GM23248 (cell line): ENCODE measurements at regions not wholly inside any gene's neighbourhood (a gene's known extent, or its start where the extent isn't known, plus 50 kb on each side); places are given as distances from the start of the nearest gene placed in this dataset.

Experiments
- DNase-seq: peaks from one replicate; pipeline ENCODE4 v3.0.0-alpha.2; 2015
- H2AFZ ChIP-seq: fragments of 200-600 bp; sonication (generic); 2 replicates; pipeline ENCODE4 v1.6.1; 2016; ENCODE audit warnings: antibody characterized with exemption
- H3F3A ChIP-seq: fragments of 200-600 bp; sonication (generic); 2 replicates; pipeline ENCODE4 v1.6.1; 2016; ENCODE audit warnings: mild to moderate bottlenecking, antibody characterized with exemption, mixed run types; ENCODE audit not compliant: insufficient read depth
- H3K27ac ChIP-seq: fragments of 200-600 bp; sonication (generic); 2 replicates; pipeline ENCODE4 v1.5.1; 2016; ENCODE audit warnings: mild to moderate bottlenecking
- H3K27me3 ChIP-seq: fragments of 200-600 bp; sonication (generic); replicated peaks from 2 replicates; pipeline ENCODE4 v1.6.1; 2016; ENCODE audit warnings: mild to moderate bottlenecking; ENCODE audit not compliant: insufficient read depth
- H3K36me3 ChIP-seq: fragments of 200-600 bp; sonication (generic); 2 replicates; pipeline ENCODE4 v1.6.1; 2016; ENCODE audit warnings: low read depth, mild to moderate bottlenecking
- H3K4me1 ChIP-seq: fragments of 200-600 bp; sonication (generic); 2 replicates; pipeline ENCODE4 v1.6.1; 2016; ENCODE audit warnings: mild to moderate bottlenecking; ENCODE audit not compliant: insufficient read depth
- H3K4me2 ChIP-seq: fragments of 200-600 bp; sonication (generic); one replicate; pipeline ENCODE4 v1.6.1; 2016; ENCODE audit warnings: mild to moderate bottlenecking; ENCODE audit not compliant: unreplicated experiment
- H3K4me3 ChIP-seq: fragments of 200-600 bp; sonication (generic); 2 replicates; pipeline ENCODE4 v1.5.1; 2016; ENCODE audit warnings: mild to moderate bottlenecking
- H3K79me2 ChIP-seq: fragments of 200-600 bp; sonication (generic); 2 replicates; pipeline ENCODE4 v1.6.1; 2016; ENCODE audit warnings: mild to moderate bottlenecking; ENCODE audit not compliant: insufficient read depth
- H3K9ac ChIP-seq: fragments of 200-600 bp; sonication (generic); 2 replicates; pipeline ENCODE4 v1.6.1; 2016; ENCODE audit warnings: mild to moderate bottlenecking
- H3K9me2 ChIP-seq: fragments of 200-600 bp; sonication (generic); 2 replicates; pipeline ENCODE4 v1.6.1; 2016; ENCODE audit warnings: mixed run types, mild to moderate bottlenecking, moderate library complexity; ENCODE audit not compliant: insufficient read depth
- H3K9me3 ChIP-seq: fragments of 200-600 bp; sonication (generic); one replicate; pipeline ENCODE4 v1.6.1; 2017; ENCODE audit warnings: low read depth
- H4K20me1 ChIP-seq: fragments of 200-600 bp; sonication (generic); 2 replicates; pipeline ENCODE4 v1.6.0; 2016; ENCODE audit not compliant: insufficient read depth
- EZH2 ChIP-seq: fragments of 200-600 bp; sonication (generic); IDR thresholded peaks from 2 replicates; pipeline ENCODE4 v1.6.1; 2018; ENCODE audit warnings: antibody characterized with exemption, mild to moderate bottlenecking; ENCODE audit not compliant: insufficient read depth, poor library complexity, severe bottlenecking
- EZH2phosphoT487 ChIP-seq: fragments of 200-600 bp; sonication (generic); IDR thresholded peaks from 2 replicates; pipeline ENCODE4 v1.6.1; 2018; ENCODE audit warnings: antibody characterized with exemption, moderate library complexity, mild to moderate bottlenecking, low read depth; ENCODE audit not compliant: insufficient read depth
- WGBS, 2 experiments: methylation state at CpG; one replicate each; pipeline ENCODE4 v1.1.6; 2015 to 2017; ENCODE audit warnings: low lambda C conversion rate in 2 of 2, low coverage in 1 of 2; ENCODE audit errors: missing lambda C conversion rate in 2 of 2; 5-methylcytosine and 5-hydroxymethylcytosine counted together
- in situ Hi-C: fragments of 300-500 bp; cut with MboI; formaldehyde crosslinking; loops from 2 replicates; pipeline ENCODE4 v1.15.0; 2020

DNA sequence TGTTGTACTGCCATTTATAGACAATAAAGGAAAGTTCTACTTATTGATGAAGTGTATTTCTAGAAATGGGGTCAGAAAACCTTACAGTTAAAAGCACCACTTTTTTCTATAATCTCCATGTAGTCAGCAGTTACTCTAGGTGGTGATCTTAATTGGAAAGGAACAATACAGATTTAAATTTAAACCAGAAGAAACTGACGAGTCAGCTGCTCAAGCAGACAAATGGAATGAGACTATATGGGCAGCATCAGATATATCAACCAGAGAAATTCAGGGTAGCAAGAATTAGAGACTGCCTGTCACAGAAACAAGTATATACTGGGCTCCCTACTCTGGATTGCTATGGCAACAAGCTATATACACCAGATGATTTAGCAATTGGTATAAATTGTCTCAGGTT is 99.6 kb upstream of the SCG2 start:
- no peaks in the 10 kb centered on the region for H3K36me3 ChIP-seq
- no peaks in the 10 kb centered on the region for H3K79me2 ChIP-seq
- no peak overlapping the region for H2AFZ ChIP-seq
- WGBS, 2 experiments = 59% methylated on average over 1 of the region's 1 CpG
- H3K4me2 ChIP-seq = no peak overlapping the region
- no peak overlapping the region for H3K27ac ChIP-seq
- peaks cover 23% of the 10 kb centered on the region for H3F3A ChIP-seq
- DNase-seq = no peak
- in situ Hi-C loops = no loop called here
- no peaks in the 10 kb centered on the region for H4K20me1 ChIP-seq
- H3K9ac ChIP-seq = no peak overlapping the region
- H3K27me3 ChIP-seq = no peaks in the 10 kb centered on the region
- TF ChIP-seq EZH2 = no peak
- TF ChIP-seq EZH2phosphoT487 = no peak
- H3K4me3 ChIP-seq = no peak overlapping the region
- H3K4me1 ChIP-seq = peaks cover 15% of the 10 kb centered on the region
- H3K9me3 ChIP-seq = no peaks in the 10 kb centered on the region
- H3K9me2 ChIP-seq = no peaks in the 10 kb centered on the region

DNA sequence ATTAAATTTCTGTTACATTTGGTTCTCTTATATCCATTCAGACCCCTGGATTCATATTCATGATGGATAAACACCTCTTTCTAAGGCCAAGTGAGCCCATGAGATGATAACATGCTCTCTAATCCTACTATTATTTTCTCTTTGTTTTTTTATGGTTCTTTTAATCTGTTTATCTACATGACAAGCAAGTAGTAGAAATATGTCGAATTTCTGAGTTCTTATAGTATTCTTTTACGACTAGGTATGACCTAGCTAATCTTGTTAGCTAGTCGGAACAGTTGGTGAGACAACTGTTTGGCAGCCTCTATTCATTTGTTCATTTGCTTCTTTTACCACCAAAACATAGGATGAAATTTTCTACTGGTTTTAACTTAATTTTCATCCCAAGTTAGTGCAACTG is 98.1 kb upstream of the SCG2 start:
- H3K9me3 ChIP-seq = no peaks in the 10 kb centered on the region
- DNase-seq = no peak
- H3K9me2 ChIP-seq = no peaks in the 10 kb centered on the region
- no peaks in the 10 kb centered on the region for H3K79me2 ChIP-seq
- no peaks in the 10 kb centered on the region for H4K20me1 ChIP-seq
- H2AFZ ChIP-seq = no peak overlapping the region
- H3K4me1 ChIP-seq = peaks cover 20% of the 10 kb centered on the region
- H3K4me2 ChIP-seq = no peak overlapping the region
- TF ChIP-seq EZH2phosphoT487 (no peak), EZH2 (no peak)
- no peak overlapping the region for H3K27ac ChIP-seq
- no peaks in the 10 kb centered on the region for H3K36me3 ChIP-seq
- H3K4me3 ChIP-seq = no peak overlapping the region
- no peaks in the 10 kb centered on the region for H3K27me3 ChIP-seq
- in situ Hi-C loops = no loop called here
- H3F3A ChIP-seq = peaks cover 31% of the 10 kb centered on the region
- 81 to 84% methylated on average over 3 of the region's 3 CpGs for WGBS, 2 experiments
- H3K9ac ChIP-seq = no peak overlapping the region

DNA sequence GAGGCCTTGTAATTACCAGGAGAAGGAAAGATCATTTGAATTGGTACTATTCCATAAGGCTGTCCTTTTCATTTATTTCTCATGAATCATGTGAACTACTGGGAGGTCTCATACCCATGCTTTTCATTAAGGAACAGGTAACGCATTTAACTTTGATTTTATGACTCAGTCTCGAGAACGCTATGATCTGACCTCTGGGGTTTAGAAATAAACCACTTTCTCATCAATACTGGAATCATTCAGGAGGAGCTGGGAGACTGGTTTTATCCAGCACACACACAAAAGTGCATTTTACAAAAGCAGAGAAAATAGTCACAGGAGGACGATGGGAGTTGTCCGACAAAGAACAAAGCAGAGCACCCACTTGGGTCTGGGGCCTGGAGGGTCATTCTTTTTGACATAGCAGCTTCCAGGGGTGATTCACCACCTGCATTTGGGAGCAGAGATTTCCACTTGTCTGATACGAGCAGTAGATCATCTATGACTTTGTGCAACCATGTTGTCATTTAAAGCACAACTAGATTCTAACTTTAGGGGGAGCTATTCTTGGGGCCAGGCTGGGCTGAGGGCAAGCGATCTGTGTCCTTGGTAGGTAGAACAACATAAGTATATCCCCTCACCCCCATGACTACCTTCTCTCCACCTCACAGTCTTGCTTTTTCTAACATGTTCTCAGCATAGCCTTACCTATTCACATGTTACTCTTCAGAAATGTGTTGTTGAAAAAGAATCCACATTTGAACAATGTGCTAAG is 95.9 kb upstream of the SCG2 start:
- H3K4me2 ChIP-seq = peak overlapping the region; percentile 0
- TF ChIP-seq EZH2phosphoT487 (no peak), EZH2 (no peak)
- H3K9ac ChIP-seq = no peak overlapping the region
- H3K27me3 ChIP-seq = no peaks in the 10 kb centered on the region
- peaks cover 20% of the 10 kb centered on the region for H3K4me1 ChIP-seq
- no peaks in the 10 kb centered on the region for H3K79me2 ChIP-seq
- no peak overlapping the region for H3K27ac ChIP-seq
- no peaks in the 10 kb centered on the region for H3K9me2 ChIP-seq
- no peak overlapping the region for H3K4me3 ChIP-seq
- H3F3A ChIP-seq = peaks cover 31% of the 10 kb centered on the region
- no peaks in the 10 kb centered on the region for H3K9me3 ChIP-seq
- DNase-seq = no peak
- H4K20me1 ChIP-seq = no peaks in the 10 kb centered on the region
- H2AFZ ChIP-seq = no peak overlapping the region
- H3K36me3 ChIP-seq = no peaks in the 10 kb centered on the region
- 95 to 99% methylated on average over 7 of the region's 7 CpGs for WGBS, 2 experiments
- in situ Hi-C loops = no loop called here

DNA sequence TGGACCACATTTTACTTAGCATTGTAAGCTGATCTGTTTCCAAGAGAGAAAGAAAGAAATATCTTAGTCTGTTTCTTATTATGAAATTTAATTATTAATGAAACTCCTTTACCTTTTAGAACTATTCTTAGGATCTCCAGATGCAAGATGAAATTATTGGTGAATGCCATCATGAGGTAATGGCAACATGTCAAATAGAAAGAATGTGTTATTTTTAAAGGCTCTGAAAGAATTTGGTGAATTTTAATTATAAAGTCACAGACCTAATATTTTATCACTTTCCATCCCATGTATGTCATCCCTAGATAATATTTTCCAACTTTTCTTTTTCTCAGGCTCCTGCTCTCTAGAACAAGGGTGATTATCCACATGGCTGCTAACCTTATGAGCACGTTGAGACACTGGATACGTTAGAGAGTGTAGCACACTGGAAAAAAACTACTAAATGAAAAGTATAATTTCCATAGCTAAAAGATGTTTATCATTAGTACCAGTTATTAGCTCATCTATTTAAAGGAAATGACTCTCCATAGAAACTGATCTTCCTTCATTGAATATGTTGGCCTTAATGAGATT is 95.2 kb upstream of the SCG2 start:
- H3K27me3 ChIP-seq = no peaks in the 10 kb centered on the region
- H3K9me3 ChIP-seq = no peaks in the 10 kb centered on the region
- H3K79me2 ChIP-seq = no peaks in the 10 kb centered on the region
- H3K4me2 ChIP-seq = peak overlapping the region; percentile 0
- peaks cover 20% of the 10 kb centered on the region for H3K4me1 ChIP-seq
- H4K20me1 ChIP-seq = no peaks in the 10 kb centered on the region
- no peak overlapping the region for H3K9ac ChIP-seq
- in situ Hi-C loops = no loop called here
- DNase-seq = no peak
- H3K36me3 ChIP-seq = no peaks in the 10 kb centered on the region
- peaks cover 31% of the 10 kb centered on the region for H3F3A ChIP-seq
- WGBS, 2 experiments = 66 to 67% methylated on average over 2 of the region's 2 CpGs
- H3K27ac ChIP-seq = peak overlapping the region; percentile 2; the same call in 1 of the 2 replicates
- no peak overlapping the region for H3K4me3 ChIP-seq
- no peak for TF ChIP-seq EZH2phosphoT487
- no peak for TF ChIP-seq EZH2
- no peaks in the 10 kb centered on the region for H3K9me2 ChIP-seq
- H2AFZ ChIP-seq = no peak overlapping the region
